Astrocyte of the spinal cord (primary cell): ENCODE measurements at regions not wholly inside any gene's neighbourhood (a gene's known extent, or its start where the extent isn't known, plus 50 kb on each side); places are given as distances from the start of the nearest gene placed in this dataset.

Experiments used
- DNase-seq: peaks from one replicate; pipeline ENCODE4 v3.0.0; 2011; ENCODE audit warnings: low read depth, low spot score
- H3K4me3 ChIP-seq: 2 replicates; pipeline ENCODE4 v1.5.1; 2011; ENCODE audit warnings: low read depth, mild to moderate bottlenecking, low read length, moderate library complexity
- in situ Hi-C: cut with HindIII; loops from 2 replicates; pipeline ENCODE4 v1.10.0; 2017; ENCODE audit warnings: low sequenced_read_pairs
- TF ChIP-seq, protein P1 (sequence below): IDR thresholded peaks from 2 replicates; pipeline ENCODE4 v1.5.1; 2012; ENCODE audit warnings: low read depth, mild to moderate bottlenecking, low read length, inconsistent platforms

DNA sequence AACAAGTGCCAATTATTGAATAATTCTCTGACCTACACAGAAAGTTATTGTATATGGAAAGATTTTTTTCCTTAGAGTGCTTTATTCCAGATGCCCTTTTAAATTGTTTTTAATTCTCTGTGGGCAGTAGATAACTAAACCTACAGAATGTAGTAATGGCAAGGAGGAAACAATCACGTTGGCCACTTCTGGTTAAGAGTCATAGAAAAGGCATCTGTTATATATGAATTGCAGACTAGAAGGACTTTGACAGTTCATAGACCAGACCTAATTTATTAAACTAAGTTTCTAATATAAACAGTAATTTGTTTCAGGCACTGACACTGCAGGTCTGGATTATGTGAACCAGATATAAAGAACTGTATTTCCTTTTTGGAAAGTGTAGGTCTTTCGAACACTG lies 607.5 kb downstream of the PLCL1 start:
- DNase-seq, result no peak
- in situ Hi-C loops, result no loop called here
- H3K4me3 ChIP-seq, result no peak overlapping the region
- TF ChIP-seq, protein P1, sequence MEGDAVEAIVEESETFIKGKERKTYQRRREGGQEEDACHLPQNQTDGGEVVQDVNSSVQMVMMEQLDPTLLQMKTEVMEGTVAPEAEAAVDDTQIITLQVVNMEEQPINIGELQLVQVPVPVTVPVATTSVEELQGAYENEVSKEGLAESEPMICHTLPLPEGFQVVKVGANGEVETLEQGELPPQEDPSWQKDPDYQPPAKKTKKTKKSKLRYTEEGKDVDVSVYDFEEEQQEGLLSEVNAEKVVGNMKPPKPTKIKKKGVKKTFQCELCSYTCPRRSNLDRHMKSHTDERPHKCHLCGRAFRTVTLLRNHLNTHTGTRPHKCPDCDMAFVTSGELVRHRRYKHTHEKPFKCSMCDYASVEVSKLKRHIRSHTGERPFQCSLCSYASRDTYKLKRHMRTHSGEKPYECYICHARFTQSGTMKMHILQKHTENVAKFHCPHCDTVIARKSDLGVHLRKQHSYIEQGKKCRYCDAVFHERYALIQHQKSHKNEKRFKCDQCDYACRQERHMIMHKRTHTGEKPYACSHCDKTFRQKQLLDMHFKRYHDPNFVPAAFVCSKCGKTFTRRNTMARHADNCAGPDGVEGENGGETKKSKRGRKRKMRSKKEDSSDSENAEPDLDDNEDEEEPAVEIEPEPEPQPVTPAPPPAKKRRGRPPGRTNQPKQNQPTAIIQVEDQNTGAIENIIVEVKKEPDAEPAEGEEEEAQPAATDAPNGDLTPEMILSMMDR, result no peak

DNA sequence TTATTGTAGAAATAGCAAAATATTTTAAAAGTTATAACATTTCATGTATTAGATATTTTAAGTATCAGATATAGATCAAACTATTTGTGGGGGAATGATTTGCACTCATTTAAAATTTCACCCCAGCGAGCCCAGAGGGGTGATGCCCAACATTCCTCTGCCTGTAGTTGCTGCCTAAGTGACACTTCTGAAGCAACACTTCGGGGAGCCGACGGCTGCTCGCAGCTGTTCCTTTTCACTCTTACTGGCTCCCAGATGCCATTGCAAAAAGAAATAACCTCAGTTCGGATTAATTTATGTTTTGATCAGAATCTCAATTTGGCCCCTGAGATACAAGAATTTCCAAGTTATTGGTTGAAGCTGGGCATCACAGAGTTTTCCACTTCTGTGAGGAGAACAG lies 603.8 kb downstream of the PLCL1 start:
- TF ChIP-seq, protein P1, result no peak
- in situ Hi-C loops, result no loop called here
- DNase-seq, result no peak

DNA sequence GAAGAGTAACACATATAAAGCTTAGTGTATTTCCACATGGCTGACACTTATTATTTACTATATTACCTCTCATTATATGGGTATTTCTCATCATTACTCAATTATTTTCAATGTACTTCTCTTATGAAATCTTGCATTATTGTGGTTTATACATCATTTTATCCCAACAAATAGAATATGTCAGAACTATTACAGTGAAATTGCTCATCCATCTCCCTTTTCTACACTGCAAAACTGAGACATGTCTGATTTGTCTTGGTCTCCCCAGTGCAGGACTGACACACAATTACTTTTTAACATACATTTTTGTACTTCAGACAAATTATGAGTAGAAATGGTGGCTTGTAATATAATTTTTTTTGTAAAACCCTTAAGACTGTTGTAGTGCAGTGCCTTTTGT lies 600.9 kb downstream of the PLCL1 start:
- in situ Hi-C loops, result no loop called here
- no peak for DNase-seq
- TF ChIP-seq, protein P1, result no peak

More for the DNA sequence above, 603.8 kb downstream of the PLCL1 start:
- no peak overlapping the region for H3K4me3 ChIP-seq

DNA sequence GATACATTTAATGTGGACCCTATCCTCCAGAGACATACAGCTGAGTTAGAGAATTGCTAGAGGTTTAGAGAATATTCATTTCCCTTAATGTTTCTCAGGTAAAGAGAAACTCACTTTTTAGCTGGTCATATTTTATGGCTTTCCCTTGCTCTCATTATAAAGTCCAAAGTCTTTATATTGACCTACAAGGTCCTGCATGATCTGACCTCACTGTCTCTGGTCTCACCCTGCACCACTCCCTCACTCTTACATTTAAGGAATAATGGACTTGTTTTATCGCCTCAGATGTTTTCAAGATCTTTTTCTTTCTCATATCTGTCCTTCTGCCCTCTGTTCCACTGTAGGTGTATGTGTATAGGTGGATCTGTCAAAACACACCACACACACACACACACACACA lies 597.3 kb downstream of the PLCL1 start:
- no peak overlapping the region for H3K4me3 ChIP-seq
- TF ChIP-seq, protein P1, result no peak
- DNase-seq, result no peak
- in situ Hi-C loops, result no loop called here

More for the DNA sequence above, 600.9 kb downstream of the PLCL1 start:
- no peak overlapping the region for H3K4me3 ChIP-seq

DNA sequence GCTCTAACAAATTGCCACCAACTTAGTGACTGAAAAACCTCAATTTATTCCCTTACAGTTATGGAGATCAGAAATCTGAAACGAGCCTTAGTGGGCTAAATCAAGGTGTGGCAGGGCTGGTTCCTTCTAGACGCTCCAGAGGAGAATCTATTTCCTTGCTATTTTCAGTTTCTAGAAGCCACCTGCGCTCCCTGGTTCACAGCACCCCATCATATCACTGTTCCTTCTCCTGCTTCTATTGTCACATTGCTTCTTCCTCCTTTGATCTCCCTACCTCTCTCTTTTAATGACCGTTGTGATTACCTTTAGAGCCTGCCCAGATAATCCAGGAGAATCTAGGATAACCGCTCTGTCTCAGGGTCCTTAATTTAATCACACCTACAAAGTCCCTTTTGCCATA lies 596.6 kb downstream of the PLCL1 start:
- TF ChIP-seq, protein P1, result no peak
- no peak overlapping the region for H3K4me3 ChIP-seq
- DNase-seq, result no peak
- in situ Hi-C loops, result no loop called here

DNA sequence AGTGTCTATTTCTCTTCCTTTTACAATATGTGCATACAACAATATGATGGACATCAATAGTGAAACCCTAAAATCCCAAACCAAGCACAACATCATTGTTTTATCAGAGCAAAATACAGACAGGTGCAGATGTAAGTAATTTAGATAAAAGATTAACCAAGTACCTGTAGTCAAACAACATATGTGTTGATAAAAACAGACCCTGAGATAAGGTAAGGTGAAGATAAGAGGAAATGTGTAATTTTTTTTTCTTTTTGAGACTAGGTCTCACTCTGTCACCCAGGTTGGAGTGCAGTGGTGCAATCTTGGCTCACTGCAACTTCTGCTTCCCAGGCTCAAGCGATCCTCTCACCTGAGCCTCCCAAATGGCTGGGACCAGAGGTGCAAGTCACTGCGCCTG lies 589.8 kb downstream of the PLCL1 start:
- in situ Hi-C loops, result no loop called here
- H3K4me3 ChIP-seq, result no peak overlapping the region
- DNase-seq, result no peak
- TF ChIP-seq, protein P1, result no peak

DNA sequence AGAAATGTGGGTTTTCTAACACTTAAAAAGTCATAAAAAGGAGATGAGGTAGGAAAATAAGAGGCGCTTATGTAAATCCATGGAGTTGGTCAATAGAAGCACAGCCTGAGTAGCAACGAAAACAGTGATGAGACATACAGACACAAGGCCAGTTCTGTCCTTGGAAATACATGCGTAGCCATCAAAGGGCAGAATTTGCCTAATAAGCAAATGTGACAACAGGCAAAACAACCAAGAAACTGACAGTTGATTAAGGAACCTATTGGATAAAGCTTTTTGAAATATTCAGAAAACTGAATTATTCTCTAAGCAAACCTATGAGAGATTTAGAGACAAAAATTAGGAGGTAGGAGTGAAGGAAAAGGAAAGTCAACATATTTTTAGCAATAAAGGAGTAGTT lies 586.3 kb downstream of the PLCL1 start:
- H3K4me3 ChIP-seq, result no peak overlapping the region
- in situ Hi-C loops, result no loop called here
- no peak for DNase-seq
- TF ChIP-seq, protein P1, result no peak
